ENCODE measurements at regions not wholly inside any gene's neighbourhood (a gene's known extent, or its start where the extent isn't known, plus 50 kb on each side); places are given as distances from the start of the nearest gene placed in this dataset.

GRCh38 chr16:47876511-47876910 lies 279.3 kb downstream of the ABCC12 start:
- TF ChIP-seq CTCF (IDR thresholded peaks at IDR 0.05; ENCODE audit: low read length) (no peak), EZH2 (IDR thresholded peaks at IDR 0.05; ENCODE audit: borderline replicate concordance, low read length) (no peak)

Data from OCI-LY1 (cell line).